Esophagus (tissue), 2 donors: ENCODE measurements at regions not wholly inside any gene's neighbourhood (a gene's known extent, or its start where the extent isn't known, plus 50 kb on each side); places are given as distances from the start of the nearest gene placed in this dataset.

ENCODE experiments used
- H3K27ac ChIP-seq, 2 donors: one replicate each; pipeline ENCODE4 v1.5.1; 2013; ENCODE audit warnings: low read depth in 2 of 2, mild to moderate bottlenecking in 2 of 2, inconsistent platforms in 1 of 2, low read length in 1 of 2, moderate library complexity in 1 of 2
- H3K27me3 ChIP-seq, 2 donors: one replicate each; pipeline ENCODE4 v1.6.1; 2013; ENCODE audit warnings: low read length in 2 of 2, control low read depth in 1 of 2, mild to moderate bottlenecking in 1 of 2; ENCODE audit not compliant: insufficient read depth in 2 of 2, control insufficient read depth in 1 of 2
- H3K36me3 ChIP-seq, 2 donors: one replicate each; pipeline ENCODE4 v1.6.1; 2013; ENCODE audit warnings: low read length in 1 of 2; ENCODE audit not compliant: control insufficient read depth in 2 of 2, insufficient read depth in 2 of 2
- H3K4me1 ChIP-seq, 2 donors: one replicate each; pipeline ENCODE4 v1.6.1; 2013; ENCODE audit warnings: low read length in 1 of 2; ENCODE audit not compliant: control insufficient read depth in 2 of 2, insufficient read depth in 2 of 2
- H3K4me3 ChIP-seq, 2 donors: one replicate each; pipeline ENCODE4 v1.5.1; 2013; ENCODE audit warnings: low read length in 2 of 2, mild to moderate bottlenecking in 2 of 2, low read depth in 1 of 2, moderate library complexity in 1 of 2
- H3K9me3 ChIP-seq, 2 donors: one replicate each; pipeline ENCODE4 v1.6.1; 2013; ENCODE audit warnings: mild to moderate bottlenecking in 2 of 2, low read depth in 1 of 2, low read length in 1 of 2, moderate library complexity in 1 of 2; ENCODE audit not compliant: control insufficient read depth in 2 of 2, insufficient read depth in 1 of 2
- WGBS, 2 donors: extraction: QIAGEN DNeasy Blood & Tissue Kit; methylation state at CpG; one replicate each; pipeline ENCODE4 v1.1.7; 2013; 5-methylcytosine and 5-hydroxymethylcytosine counted together
- donor health status: healthy with polysubstance abuse.
- donor health status: Bipolar disorder and iron deficiency.

DNA sequence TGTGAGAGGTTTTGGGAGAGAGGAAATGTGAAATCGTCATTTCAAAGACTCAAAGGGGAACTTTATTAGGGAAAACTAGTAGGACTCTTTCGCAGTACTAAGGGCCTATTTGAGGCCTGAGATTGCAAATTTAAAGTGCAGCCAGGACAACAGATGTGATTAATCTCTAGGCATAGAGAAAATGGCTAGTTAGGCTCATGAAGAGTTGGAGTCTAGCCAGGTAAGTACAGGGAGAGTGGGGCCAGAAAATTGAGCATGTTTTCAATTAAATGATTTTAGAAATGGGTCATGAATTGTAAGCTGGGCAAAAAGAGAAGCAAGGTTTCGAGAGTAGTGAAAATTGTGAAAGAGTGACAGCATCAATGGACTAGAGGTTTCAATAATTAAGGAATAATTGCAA, 91.9 kb upstream of the LMNTD1 start:
- WGBS, 2 donors = 75 to 85% methylated on average over 3 of the region's 3 CpGs
- H3K9me3 ChIP-seq = no peaks in the 10 kb centered on the region
- H3K4me1 ChIP-seq = no peaks in the 10 kb centered on the region
- no peak overlapping the region for H3K4me3 ChIP-seq
- H3K27ac ChIP-seq = no peak overlapping the region
- no peaks in the 10 kb centered on the region for H3K36me3 ChIP-seq
- H3K27me3 ChIP-seq = no peaks in the 10 kb centered on the region

DNA sequence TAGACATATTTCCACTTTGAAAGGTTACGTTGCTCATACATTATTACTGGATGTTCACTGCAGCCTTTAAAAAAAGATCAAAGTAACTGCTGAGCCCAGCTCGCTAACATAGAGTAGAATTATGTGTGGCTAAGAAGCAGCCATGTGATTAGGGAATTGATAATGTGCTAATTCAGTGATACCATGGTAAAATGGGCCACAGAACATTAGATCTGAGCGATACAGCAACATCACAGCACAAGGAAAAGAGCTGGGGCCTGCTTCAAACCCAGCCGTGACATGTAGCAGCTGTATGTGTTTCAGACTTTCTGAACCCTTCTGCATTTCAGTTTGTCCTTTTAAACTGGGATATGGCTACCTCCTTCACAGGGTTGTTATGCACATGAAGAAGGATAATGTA, 92.3 kb upstream of the LMNTD1 start:
- no peak overlapping the region for H3K4me3 ChIP-seq
- H3K36me3 ChIP-seq = no peaks in the 10 kb centered on the region
- no peak overlapping the region for H3K27ac ChIP-seq
- H3K4me1 ChIP-seq = no peaks in the 10 kb centered on the region
- no peaks in the 10 kb centered on the region for H3K9me3 ChIP-seq
- H3K27me3 ChIP-seq = no peaks in the 10 kb centered on the region
- 68% methylated on average over 4 of the region's 4 CpGs for WGBS, 2 donors

DNA sequence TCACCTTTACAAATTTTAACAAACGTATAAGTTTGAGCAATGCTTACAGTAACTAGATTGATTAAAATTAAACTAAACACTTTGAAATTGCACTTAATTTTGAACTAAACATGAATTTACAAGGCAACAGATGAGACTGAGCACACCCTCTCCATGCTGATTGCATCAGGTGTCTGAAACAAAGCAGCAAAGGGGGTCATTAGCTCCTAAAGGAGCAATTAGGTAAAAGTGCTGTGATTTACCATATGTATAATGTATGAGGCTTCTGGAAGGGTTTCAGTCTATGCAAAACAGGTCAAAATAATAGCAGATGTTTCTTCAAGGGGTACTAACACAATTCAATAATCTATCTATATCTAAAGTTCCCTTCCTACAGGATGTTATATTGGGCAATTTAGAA, 98.8 kb upstream of the LMNTD1 start:
- WGBS, 2 donors = 84 to 85% methylated on average over 1 of the region's 1 CpG
- no peak overlapping the region for H3K4me3 ChIP-seq

DNA sequence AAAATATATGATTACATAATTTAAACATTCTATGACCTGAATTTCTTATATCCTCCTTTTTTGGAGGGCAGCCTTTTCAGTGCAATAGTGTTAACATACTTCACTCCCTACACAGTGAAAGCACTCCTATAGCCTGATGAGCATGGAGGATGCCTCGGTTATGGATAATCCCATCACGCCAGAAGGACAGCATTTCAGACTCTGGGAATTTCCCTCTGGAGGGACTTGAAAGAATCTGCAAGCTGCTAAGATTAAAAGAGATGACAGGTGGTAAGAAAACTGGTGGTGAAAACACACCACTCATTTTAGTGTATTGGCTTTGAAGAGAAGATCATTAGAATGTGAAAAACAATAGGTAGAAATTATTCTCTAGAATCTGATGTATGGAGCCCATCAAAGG, 99.3 kb upstream of the LMNTD1 start:
- Histone ChIP-seq H3K4me1 (peaks cover 0 to 3% of the 10 kb centered on the region in 2 donors), H3K27ac (no peak overlapping the region), H3K36me3 (no peaks in the 10 kb centered on the region), H3K27me3 (no peaks in the 10 kb centered on the region), H3K4me3 (no peak overlapping the region), H3K9me3 (no peaks in the 10 kb centered on the region)
- WGBS, 2 donors = 54 to 62% methylated on average over 2 of the region's 2 CpGs

More for the DNA sequence above, 98.8 kb upstream of the LMNTD1 start:
- Histone ChIP-seq H3K27me3 (no peaks in the 10 kb centered on the region), H3K27ac (no peak overlapping the region), H3K9me3 (no peaks in the 10 kb centered on the region), H3K36me3 (no peaks in the 10 kb centered on the region), H3K4me1 (peaks cover 0 to 3% of the 10 kb centered on the region in 2 donors)

- no peaks in the 10 kb centered on the region for H3K27me3 ChIP-seq
- H3K27ac ChIP-seq = no peak overlapping the region
- H3K4me1 ChIP-seq = peaks cover 0 to 3% of the 10 kb centered on the region in 2 donors
- H3K9me3 ChIP-seq = no peaks in the 10 kb centered on the region
- H3K36me3 ChIP-seq = no peaks in the 10 kb centered on the region
- H3K4me3 ChIP-seq = no peak overlapping the region
- WGBS, 2 donors = 68 to 70% methylated on average over 8 of the region's 8 CpGs
These were observed 100.5 kb upstream of the LMNTD1 start for GRCh38 chr12:25653487-25654175.

DNA sequence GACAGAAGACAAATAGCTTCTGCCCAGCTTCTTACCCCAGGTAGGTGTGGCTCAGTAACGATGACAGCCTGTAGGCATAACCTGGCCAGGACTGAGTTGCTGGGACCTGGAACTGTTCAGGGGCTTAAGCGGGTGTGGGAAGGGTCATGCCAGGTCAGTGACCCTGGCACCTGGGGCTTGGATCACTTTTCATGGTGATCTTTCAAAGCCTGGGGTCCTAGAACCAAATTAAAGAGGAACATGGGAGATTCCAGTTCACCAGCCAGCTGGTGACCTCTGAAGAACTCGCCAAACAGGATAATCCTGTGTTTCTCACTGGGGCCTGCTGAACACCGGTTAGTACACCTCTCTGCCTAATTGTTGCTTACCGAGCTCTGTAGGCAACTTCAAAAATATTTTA, 102.6 kb upstream of the LMNTD1 start:
- 66% methylated on average over 5 of the region's 5 CpGs for WGBS, 2 donors
- H3K9me3 ChIP-seq = no peaks in the 10 kb centered on the region
- no peaks in the 10 kb centered on the region for H3K36me3 ChIP-seq
- peaks cover 0 to 3% of the 10 kb centered on the region in 2 donors for H3K4me1 ChIP-seq
- no peak overlapping the region for H3K27ac ChIP-seq
- H3K4me3 ChIP-seq = no peak overlapping the region
- H3K27me3 ChIP-seq = no peaks in the 10 kb centered on the region

GRCh38 chr12:25659621-25660020, 106.5 kb upstream of the LMNTD1 start:
- Histone ChIP-seq H3K4me3 (no peak overlapping the region), H3K27ac (no peak overlapping the region), H3K27me3 (no peaks in the 10 kb centered on the region), H3K9me3 (no peaks in the 10 kb centered on the region), H3K36me3 (no peaks in the 10 kb centered on the region), H3K4me1 (peaks cover 0 to 3% of the 10 kb centered on the region in 2 donors)
- WGBS, 2 donors = 54 to 66% methylated on average over 2 of the region's 2 CpGs

DNA sequence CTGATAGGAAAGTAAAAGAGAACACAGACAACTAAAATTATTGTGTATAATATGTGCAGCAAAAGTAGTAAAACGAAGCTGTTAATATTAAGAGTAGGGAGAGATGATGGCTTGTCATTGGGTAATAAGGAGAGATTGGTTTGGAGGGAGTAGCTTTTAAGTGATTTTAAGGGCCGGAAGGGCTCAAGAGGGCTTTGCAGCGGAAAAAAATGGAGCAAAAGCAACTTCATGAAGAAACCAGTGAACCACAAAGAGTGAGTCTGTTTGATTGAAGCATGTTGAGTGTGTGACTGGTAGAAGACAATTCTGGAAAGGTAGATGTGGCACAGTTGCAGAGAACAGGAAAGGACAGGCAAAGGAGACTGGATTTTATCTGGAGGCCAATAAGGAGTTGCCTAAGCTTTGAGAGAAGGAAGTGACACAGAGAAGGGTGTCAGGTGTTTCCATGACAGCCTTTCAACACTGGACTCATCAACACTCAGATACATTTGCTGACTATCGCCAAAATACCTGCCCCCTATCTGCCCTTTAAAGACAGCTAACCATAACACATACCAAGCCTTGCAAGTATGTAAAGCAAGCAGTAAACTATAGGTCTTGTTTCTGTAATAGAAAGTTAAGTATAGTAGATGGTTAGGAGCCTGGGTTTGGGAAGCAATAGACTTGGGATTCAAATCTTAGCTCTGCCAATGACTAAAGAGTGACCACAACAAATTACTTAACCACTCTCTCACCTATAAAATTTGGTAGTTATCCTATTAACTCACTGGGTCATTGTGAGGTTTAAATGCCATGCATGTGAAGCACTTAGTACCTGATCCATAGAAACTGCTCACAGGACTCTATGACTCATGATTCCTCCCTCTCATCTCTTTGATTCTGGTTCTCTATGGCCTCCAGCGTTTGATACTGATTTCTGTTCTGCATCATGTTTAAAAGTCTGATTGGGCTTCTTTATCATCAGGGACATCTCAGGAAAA, 117.3 kb upstream of the LMNTD1 start:
- 77 to 78% methylated on average over 5 of the region's 5 CpGs for WGBS, 2 donors
- H3K4me1 ChIP-seq = no peaks in the 10 kb centered on the region
- H3K36me3 ChIP-seq = no peaks in the 10 kb centered on the region
- no peaks in the 10 kb centered on the region for H3K9me3 ChIP-seq
- no peak overlapping the region for H3K4me3 ChIP-seq
- no peaks in the 10 kb centered on the region for H3K27me3 ChIP-seq
- H3K27ac ChIP-seq = no peak overlapping the region

DNA sequence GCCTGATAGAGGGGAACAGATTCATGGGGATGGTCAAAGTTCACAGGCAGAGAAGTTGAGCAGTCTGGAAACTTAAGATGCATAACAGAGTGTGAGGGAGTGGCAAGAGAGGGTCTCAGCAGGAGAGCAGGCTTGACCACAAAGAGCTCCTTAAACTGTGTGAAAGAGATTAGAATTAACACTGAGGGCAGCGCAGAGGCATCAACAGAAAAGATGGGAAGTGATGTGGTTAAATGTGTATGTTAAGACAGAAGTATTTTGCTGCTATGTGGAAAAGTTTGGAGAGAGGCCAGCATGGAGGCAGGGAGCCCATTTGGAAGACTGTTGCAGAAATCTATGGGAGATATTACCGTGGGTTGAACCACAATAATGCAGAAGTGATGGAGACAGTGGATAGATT, 122.7 kb upstream of the LMNTD1 start:
- no peaks in the 10 kb centered on the region for H3K4me1 ChIP-seq
- 76% methylated on average over 2 of the region's 2 CpGs for WGBS, 2 donors
- no peaks in the 10 kb centered on the region for H3K36me3 ChIP-seq
- no peak overlapping the region for H3K27ac ChIP-seq
- H3K4me3 ChIP-seq = no peak overlapping the region
- no peaks in the 10 kb centered on the region for H3K9me3 ChIP-seq
- no peaks in the 10 kb centered on the region for H3K27me3 ChIP-seq
